Type B pancreatic cell (in vitro differentiated cells): ENCODE measurements at regions not wholly inside any gene's neighbourhood (a gene's known extent, or its start where the extent isn't known, plus 50 kb on each side); places are given as distances from the start of the nearest gene placed in this dataset.

ENCODE experiments used
- DNase-seq: peaks from one replicate; pipeline ENCODE4 v3.0.0; 2021; ENCODE audit warnings: mixed read lengths; ENCODE audit not compliant: unreplicated experiment; ENCODE audit errors: extremely low spot score
- H3K27ac Mint-ChIP-seq: 2 replicates; pipeline ENCODE4 v1.8.0; 2021; ENCODE audit warnings: mild to moderate bottlenecking, mixed read lengths
- H3K27me3 Mint-ChIP-seq: 2 replicates; pipeline ENCODE4 v1.8.0; 2021; ENCODE audit warnings: mixed read lengths
- H3K36me3 Mint-ChIP-seq: 2 replicates; pipeline ENCODE4 v1.8.0; 2021; ENCODE audit warnings: mixed read lengths
- H3K4me1 Mint-ChIP-seq: one replicate; pipeline ENCODE4 v1.8.0; 2021; ENCODE audit warnings: mixed read lengths; ENCODE audit not compliant: unreplicated experiment
- H3K4me3 Mint-ChIP-seq: 2 replicates; pipeline ENCODE4 v1.8.0; 2021; ENCODE audit warnings: mild to moderate bottlenecking, mixed read lengths
- H3K9me3 Mint-ChIP-seq: 2 replicates; pipeline ENCODE4 v1.8.0; 2021; ENCODE audit warnings: mixed read lengths
- CTCF ChIP-seq: fragments of 200-600 bp; sonication (generic); conservative IDR thresholded peaks from 2 replicates; pipeline ENCODE4 v1.5.0; 2021; ENCODE audit warnings: antibody characterized with exemption, mild to moderate bottlenecking

- Mint-ChIP-seq H3K9me3 (no peaks in the 10 kb centered on the region), H3K4me1 (no peaks in the 10 kb centered on the region), H3K27me3 (peaks cover 49% of the 10 kb centered on the region), H3K27ac (no peak overlapping the region), H3K4me3 (no peak overlapping the region), H3K36me3 (no peaks in the 10 kb centered on the region)
- TF ChIP-seq CTCF, result no peak
- no peak for DNase-seq
These were observed 70.4 kb upstream of the SIMC1 start for GRCh38 chr5:176167800-176168199.

- no peak for DNase-seq
- Mint-ChIP-seq H3K4me3 (no peak overlapping the region), H3K9me3 (no peaks in the 10 kb centered on the region), H3K27ac (no peak overlapping the region), H3K36me3 (no peaks in the 10 kb centered on the region), H3K4me1 (no peaks in the 10 kb centered on the region), H3K27me3 (peaks cover 47% of the 10 kb centered on the region)
- no peak for TF ChIP-seq CTCF
These were observed 68.7 kb upstream of the SIMC1 start for GRCh38 chr5:176169393-176170063.

- H3K4me1 Mint-ChIP-seq, result no peaks in the 10 kb centered on the region
- no peak for DNase-seq
- H3K9me3 Mint-ChIP-seq, result no peaks in the 10 kb centered on the region
- TF ChIP-seq CTCF, result no peak
- no peak overlapping the region for H3K27ac Mint-ChIP-seq
- no peak overlapping the region for H3K4me3 Mint-ChIP-seq
- peaks cover 44% of the 10 kb centered on the region for H3K27me3 Mint-ChIP-seq
- no peaks in the 10 kb centered on the region for H3K36me3 Mint-ChIP-seq
These were observed 68.1 kb upstream of the SIMC1 start for GRCh38 chr5:176170084-176170483.

GRCh38 chr5:176171171-176171760, 67.0 kb upstream of the SIMC1 start:
- DNase-seq, result no peak
- H3K4me1 Mint-ChIP-seq, result no peaks in the 10 kb centered on the region
- no peak for TF ChIP-seq CTCF
- no peak overlapping the region for H3K27ac Mint-ChIP-seq
- H3K4me3 Mint-ChIP-seq, result no peak overlapping the region
- H3K36me3 Mint-ChIP-seq, result no peaks in the 10 kb centered on the region
- no peaks in the 10 kb centered on the region for H3K9me3 Mint-ChIP-seq
- peaks cover 41% of the 10 kb centered on the region for H3K27me3 Mint-ChIP-seq

- no peaks in the 10 kb centered on the region for H3K36me3 Mint-ChIP-seq
- no peak overlapping the region for H3K27ac Mint-ChIP-seq
- no peak for DNase-seq
- no peaks in the 10 kb centered on the region for H3K4me1 Mint-ChIP-seq
- H3K9me3 Mint-ChIP-seq, result no peaks in the 10 kb centered on the region
- H3K4me3 Mint-ChIP-seq, result no peak overlapping the region
- H3K27me3 Mint-ChIP-seq, result peaks cover 44% of the 10 kb centered on the region
- TF ChIP-seq CTCF, result no peak
These were observed 66.0 kb upstream of the SIMC1 start for GRCh38 chr5:176172246-176172645.
